SK-N-SH (cell line): ENCODE measurements at regions not wholly inside any gene's neighbourhood (a gene's known extent, or its start where the extent isn't known, plus 50 kb on each side); places are given as distances from the start of the nearest gene placed in this dataset.

Experiments
- CTCF ChIP-seq: fragments of 200-600 bp; sonication (generic); IDR thresholded peaks from 2 replicates; pipeline ENCODE4 v1.6.1; 2017; ENCODE audit warnings: antibody characterized with exemption, mild to moderate bottlenecking, moderate library complexity
- EP300 ChIP-seq, 2 experiments: IDR thresholded peaks; 2 replicates each; pipeline versions ENCODE4 v1.4.0 to v1.6.1; 2012; ENCODE audit warnings: borderline replicate concordance in 1 of 2, low read depth in 1 of 2, low read length in 1 of 2
- FOXJ3 ChIP-seq: sonication (generic); formaldehyde crosslinking; IDR thresholded peaks from 2 replicates; pipeline ENCODE4 v1.5.1; 2020; ENCODE audit warnings: mild to moderate bottlenecking, missing genetic modification reagents
- FOXM1 ChIP-seq: IDR thresholded peaks from 2 replicates; pipeline ENCODE4 v1.4.0; 2012; ENCODE audit warnings: low read depth, mild to moderate bottlenecking
- NRF1 ChIP-seq: IDR thresholded peaks from 2 replicates; pipeline ENCODE4 v1.6.1; 2012; ENCODE audit warnings: low read depth, mild to moderate bottlenecking, low read length
- POLR2AphosphoS5 ChIP-seq: IDR thresholded peaks from 2 replicates; pipeline ENCODE4 v1.6.1; 2012; ENCODE audit warnings: low read depth, low read length
- RXRA ChIP-seq: IDR thresholded peaks from 2 replicates; pipeline ENCODE4 v1.4.0; 2012; ENCODE audit warnings: low read depth, mild to moderate bottlenecking, borderline replicate concordance
- YY1 ChIP-seq: IDR thresholded peaks from 2 replicates; pipeline ENCODE4 v1.4.0; 2012; ENCODE audit warnings: low read depth, mild to moderate bottlenecking
- ZBTB33 ChIP-seq: IDR thresholded peaks from 2 replicates; pipeline ENCODE4 v1.4.0; 2012; ENCODE audit warnings: low read depth, borderline replicate concordance

GRCh38 chr7:79504607-79505389, 51.3 kb upstream of the MAGI2 start:
- 0 out of 2 replicates have a peak, but pooled peaks have one; percentile 10 for TF ChIP-seq CTCF
- no peak for TF ChIP-seq POLR2AphosphoS5
- TF ChIP-seq FOXJ3 (CRISPR knock-in tag), result no peak
- no peak for TF ChIP-seq FOXM1
- no peak for TF ChIP-seq ZBTB33
- TF ChIP-seq YY1, result no peak
- no peak for TF ChIP-seq NRF1
- no peak for TF ChIP-seq RXRA
- TF ChIP-seq EP300 (IDR thresholded peaks at IDR 0.05; ENCODE audit: borderline replicate concordance in 1 of 2, low read depth in 1 of 2, low read length in 1 of 2), result no peak
